Liver (tissue), 3 donors: ENCODE measurements at regions not wholly inside any gene's neighbourhood (a gene's known extent, or its start where the extent isn't known, plus 50 kb on each side); places are given as distances from the start of the nearest gene placed in this dataset.

Experiments used
- ATF3 ChIP-seq: IDR thresholded peaks from 2 replicates; pipeline ENCODE4 v1.6.1; 2016; ENCODE audit warnings: antibody characterized with exemption
- CTCF ChIP-seq: fragments of 150-350 bp; IDR thresholded peaks from 2 replicates; pipeline ENCODE4 v1.5.1; 2017; ENCODE audit warnings: improper control_type of control experiment, low read depth, low read length; ENCODE audit not compliant: missing input control
- EGR1 ChIP-seq, 2 donors: IDR thresholded peaks; 2 replicates each; pipeline ENCODE4 v1.6.1; 2016 to 2018; ENCODE audit warnings: antibody characterized with exemption in 2 of 2, low read depth in 2 of 2
- GABPA ChIP-seq, 2 donors: IDR thresholded peaks in 1 of 2; conservative IDR thresholded peaks in 1 of 2; 2 replicates each; pipeline ENCODE4 v1.6.1; 2016; ENCODE audit warnings: antibody characterized with exemption in 2 of 2, mild to moderate bottlenecking in 1 of 2, moderate library complexity in 1 of 2
- RAD21 ChIP-seq, 2 donors: IDR thresholded peaks; 2 replicates each; pipeline ENCODE4 v1.6.1; 2016; ENCODE audit warnings: antibody characterized with exemption in 2 of 2, mild to moderate bottlenecking in 2 of 2
- TAF1 ChIP-seq: conservative IDR thresholded peaks from 2 replicates; pipeline ENCODE4 v1.6.1; 2016; ENCODE audit warnings: antibody characterized with exemption, mild to moderate bottlenecking
- YY1 ChIP-seq: IDR thresholded peaks from 2 replicates; pipeline ENCODE4 v1.6.1; 2016; ENCODE audit warnings: antibody characterized with exemption, mild to moderate bottlenecking
- TF ChIP-seq, protein P1 (sequence below): IDR thresholded peaks from 2 replicates; pipeline ENCODE4 v1.6.1; 2016; ENCODE audit warnings: antibody characterized with exemption, mild to moderate bottlenecking
- donor health status: healthy.
- donor health status: healthy.

- TF ChIP-seq TAF1, result no peak
- no peak for TF ChIP-seq CTCF
- TF ChIP-seq GABPA (IDR thresholded peaks at IDR 0.05 in 1 of 2, conservative IDR thresholded peaks at IDR 0.05 in 1 of 2), result no peak
- TF ChIP-seq, protein P1, sequence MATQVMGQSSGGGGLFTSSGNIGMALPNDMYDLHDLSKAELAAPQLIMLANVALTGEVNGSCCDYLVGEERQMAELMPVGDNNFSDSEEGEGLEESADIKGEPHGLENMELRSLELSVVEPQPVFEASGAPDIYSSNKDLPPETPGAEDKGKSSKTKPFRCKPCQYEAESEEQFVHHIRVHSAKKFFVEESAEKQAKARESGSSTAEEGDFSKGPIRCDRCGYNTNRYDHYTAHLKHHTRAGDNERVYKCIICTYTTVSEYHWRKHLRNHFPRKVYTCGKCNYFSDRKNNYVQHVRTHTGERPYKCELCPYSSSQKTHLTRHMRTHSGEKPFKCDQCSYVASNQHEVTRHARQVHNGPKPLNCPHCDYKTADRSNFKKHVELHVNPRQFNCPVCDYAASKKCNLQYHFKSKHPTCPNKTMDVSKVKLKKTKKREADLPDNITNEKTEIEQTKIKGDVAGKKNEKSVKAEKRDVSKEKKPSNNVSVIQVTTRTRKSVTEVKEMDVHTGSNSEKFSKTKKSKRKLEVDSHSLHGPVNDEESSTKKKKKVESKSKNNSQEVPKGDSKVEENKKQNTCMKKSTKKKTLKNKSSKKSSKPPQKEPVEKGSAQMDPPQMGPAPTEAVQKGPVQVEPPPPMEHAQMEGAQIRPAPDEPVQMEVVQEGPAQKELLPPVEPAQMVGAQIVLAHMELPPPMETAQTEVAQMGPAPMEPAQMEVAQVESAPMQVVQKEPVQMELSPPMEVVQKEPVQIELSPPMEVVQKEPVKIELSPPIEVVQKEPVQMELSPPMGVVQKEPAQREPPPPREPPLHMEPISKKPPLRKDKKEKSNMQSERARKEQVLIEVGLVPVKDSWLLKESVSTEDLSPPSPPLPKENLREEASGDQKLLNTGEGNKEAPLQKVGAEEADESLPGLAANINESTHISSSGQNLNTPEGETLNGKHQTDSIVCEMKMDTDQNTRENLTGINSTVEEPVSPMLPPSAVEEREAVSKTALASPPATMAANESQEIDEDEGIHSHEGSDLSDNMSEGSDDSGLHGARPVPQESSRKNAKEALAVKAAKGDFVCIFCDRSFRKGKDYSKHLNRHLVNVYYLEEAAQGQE, result no peak
- no peak for TF ChIP-seq RAD21 (IDR thresholded peaks at IDR 0.05)
- TF ChIP-seq EGR1 (IDR thresholded peaks at IDR 0.05; ENCODE audit: low read depth in 2 of 2), result no peak
- TF ChIP-seq ATF3, result no peak
- no peak for TF ChIP-seq YY1
These were observed 198.3 kb downstream of the ADRA2A start for GRCh38 chr10:111275091-111275490.
